Activated CD8-positive, alpha-beta memory T cell treated with anti-CD3 and anti-CD28 coated beads for 48 hours (primary cell): ENCODE measurements at regions not wholly inside any gene's neighbourhood (a gene's known extent, or its start where the extent isn't known, plus 50 kb on each side); places are given as distances from the start of the nearest gene placed in this dataset.

Experiments
- DNase-seq, 3 experiments: peaks; one replicate each; pipeline ENCODE4 v3.0.0-alpha.2; 2020; ENCODE audit warnings: low read depth in 2 of 3, low spot score in 2 of 3

DNA sequence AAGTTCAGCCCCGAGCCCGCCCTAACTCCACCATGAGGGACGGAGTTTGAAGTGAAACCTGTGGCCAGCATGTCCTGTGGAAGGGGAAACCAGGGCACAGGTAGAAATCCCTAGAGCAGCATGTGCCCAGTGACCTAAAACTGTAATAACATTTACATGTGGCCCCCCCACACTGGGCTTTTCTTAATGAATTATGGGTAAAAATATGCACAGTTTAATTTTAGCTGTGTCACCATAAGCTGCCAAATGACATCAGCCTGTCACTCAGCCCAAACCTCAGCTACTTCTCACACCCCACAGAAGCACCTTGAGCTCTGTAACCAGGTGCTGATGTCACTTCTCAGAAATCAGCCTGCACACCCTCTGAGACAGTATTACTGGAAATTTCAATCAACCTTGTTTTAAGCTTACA is 50.0 kb upstream of the SLC19A1 start:
- peak in 2 of 3 experiments; percentile 23 to 38 for DNase-seq

GRCh38 chr21:45592626-45593134 is 50.4 kb upstream of the SLC19A1 start:
- no peak for DNase-seq

GRCh38 chr21:45593162-45594022 is 50.1 kb upstream of the PCBP3 start:
- no peak for DNase-seq
